Smooth muscle cell (in vitro differentiated cells): ENCODE measurements at regions not wholly inside any gene's neighbourhood (a gene's known extent, or its start where the extent isn't known, plus 50 kb on each side); places are given as distances from the start of the nearest gene placed in this dataset.

Experiments used
- DNase-seq: peaks from one replicate; lab custom pipeline; 2025; ENCODE audit not compliant: unreplicated experiment; lab: John Stamatoyannopoulos, UW
- H2AFZ ChIP-seq: fragments of 200-600 bp; sonication (generic); 2 replicates; pipeline ENCODE4 v1.6.0; 2016; ENCODE audit warnings: antibody characterized with exemption, low read depth, mild to moderate bottlenecking
- H3F3A ChIP-seq: fragments of 200-600 bp; sonication (generic); 2 replicates; pipeline ENCODE4 v1.6.0; 2017; ENCODE audit warnings: antibody characterized with exemption, low read depth
- H3K27ac ChIP-seq: fragments of 200-600 bp; sonication (generic); 2 replicates; pipeline ENCODE4 v1.5.1; 2016; ENCODE audit warnings: low read depth, mild to moderate bottlenecking
- H3K27me3 ChIP-seq: fragments of 200-600 bp; sonication (generic); 2 replicates; pipeline ENCODE4 v1.6.1; 2016; ENCODE audit warnings: low read depth, mild to moderate bottlenecking
- H3K36me3 ChIP-seq: fragments of 200-600 bp; sonication (generic); 2 replicates; pipeline ENCODE4 v1.5.1; 2016; ENCODE audit warnings: low read depth
- H3K4me1 ChIP-seq: fragments of 200-600 bp; sonication (generic); 2 replicates; pipeline ENCODE4 v1.5.1; 2016; ENCODE audit warnings: low read depth
- H3K4me2 ChIP-seq: fragments of 200-600 bp; sonication (generic); 2 replicates; pipeline ENCODE4 v1.6.0; 2016; ENCODE audit warnings: mild to moderate bottlenecking
- H3K4me3 ChIP-seq: fragments of 200-600 bp; sonication (generic); 2 replicates; pipeline ENCODE4 v1.5.1; 2016; ENCODE audit warnings: mild to moderate bottlenecking
- H3K79me2 ChIP-seq: fragments of 200-600 bp; sonication (generic); 2 replicates; pipeline ENCODE4 v1.6.0; 2016; ENCODE audit warnings: low read depth, mild to moderate bottlenecking
- H3K9ac ChIP-seq: fragments of 200-600 bp; sonication (generic); 2 replicates; pipeline ENCODE4 v1.6.0; 2016; ENCODE audit warnings: low read depth
- H3K9me3 ChIP-seq: fragments of 200-600 bp; sonication (generic); replicated peaks from 2 replicates; pipeline ENCODE4 v1.5.1; 2016; ENCODE audit warnings: low read depth
- H4K20me1 ChIP-seq: fragments of 200-600 bp; sonication (generic); 2 replicates; pipeline ENCODE4 v1.6.0; 2016; ENCODE audit warnings: low read depth
- CTCF ChIP-seq: fragments of 200-600 bp; sonication (generic); IDR thresholded peaks from 2 replicates; pipeline ENCODE4 v1.5.1; 2017; ENCODE audit warnings: borderline replicate concordance, mild to moderate bottlenecking, antibody characterized with exemption; ENCODE audit not compliant: insufficient read depth, poor library complexity, severe bottlenecking
- WGBS: methylation state at CpG from one replicate; pipeline ENCODE4 v1.1.7; 2016; ENCODE audit warnings: low lambda C conversion rate; 5-methylcytosine and 5-hydroxymethylcytosine counted together

- 23% methylated on average over 1 of the region's 1 CpG for WGBS
- Histone ChIP-seq H4K20me1 (no peaks in the 10 kb centered on the region), H3K36me3 (no peaks in the 10 kb centered on the region), H3K9me3 (no peaks in the 10 kb centered on the region), H3K27ac (peak overlapping the region; percentile 51), H3K4me1 (no peaks in the 10 kb centered on the region), H3K4me2 (peak overlapping the region; percentile 19), H3K27me3 (no peaks in the 10 kb centered on the region), H2AFZ (no peak overlapping the region), H3K4me3 (no peak overlapping the region), H3F3A (no peaks in the 10 kb centered on the region), H3K9ac (peak overlapping the region; percentile 17), H3K79me2 (no peaks in the 10 kb centered on the region)
- no peak for TF ChIP-seq CTCF
- no peak for DNase-seq
Observed at GRCh38 chr2:78718473-78718872, 307.0 kb upstream of the REG3G start.

GRCh38 chr2:78721355-78722033 lies 304.0 kb upstream of the REG3G start:
- no peak overlapping the region for H3K27ac ChIP-seq
- no peak overlapping the region for H3K4me2 ChIP-seq
- H3K4me3 ChIP-seq, result no peak overlapping the region
- H3K27me3 ChIP-seq, result no peaks in the 10 kb centered on the region
- no peak for DNase-seq
- no peaks in the 10 kb centered on the region for H3K79me2 ChIP-seq
- H3K9ac ChIP-seq, result no peak overlapping the region
- 92% methylated on average over 7 of the region's 7 CpGs for WGBS
- no peaks in the 10 kb centered on the region for H3K36me3 ChIP-seq
- no peak overlapping the region for H2AFZ ChIP-seq
- H4K20me1 ChIP-seq, result no peaks in the 10 kb centered on the region
- H3K9me3 ChIP-seq, result no peaks in the 10 kb centered on the region
- H3K4me1 ChIP-seq, result no peaks in the 10 kb centered on the region
- no peak for TF ChIP-seq CTCF
- H3F3A ChIP-seq, result no peaks in the 10 kb centered on the region

- TF ChIP-seq CTCF, result no peak
- DNase-seq, result no peak
- no peak overlapping the region for H3K9ac ChIP-seq
- H3K4me3 ChIP-seq, result no peak overlapping the region
- whole genome bisulfite sequencing, result 71% methylated on average over 3 of the region's 3 CpGs
- no peaks in the 10 kb centered on the region for H3F3A ChIP-seq
- H3K4me2 ChIP-seq, result no peak overlapping the region
- H3K4me1 ChIP-seq, result no peaks in the 10 kb centered on the region
- H3K27me3 ChIP-seq, result no peaks in the 10 kb centered on the region
- no peaks in the 10 kb centered on the region for H3K9me3 ChIP-seq
- no peaks in the 10 kb centered on the region for H3K36me3 ChIP-seq
- no peak overlapping the region for H2AFZ ChIP-seq
- no peaks in the 10 kb centered on the region for H3K79me2 ChIP-seq
- H3K27ac ChIP-seq, result no peak overlapping the region
- H4K20me1 ChIP-seq, result no peaks in the 10 kb centered on the region
Observed at GRCh38 chr2:78734221-78734620, 291.3 kb upstream of the REG3G start.

- Histone ChIP-seq H3K4me2 (no peak overlapping the region), H3K79me2 (no peaks in the 10 kb centered on the region), H3K4me3 (no peak overlapping the region), H3K27ac (no peak overlapping the region), H3K27me3 (no peaks in the 10 kb centered on the region), H3K36me3 (no peaks in the 10 kb centered on the region), H3K9me3 (no peaks in the 10 kb centered on the region), H3K4me1 (no peaks in the 10 kb centered on the region), H4K20me1 (no peaks in the 10 kb centered on the region), H2AFZ (no peak overlapping the region), H3K9ac (no peak overlapping the region), H3F3A (no peaks in the 10 kb centered on the region)
- WGBS, result 90% methylated on average over 1 of the region's 1 CpG
- no peak for DNase-seq
- no peak for TF ChIP-seq CTCF
Observed at GRCh38 chr2:78739282-78739681, 286.2 kb upstream of the REG3G start.
